ENCODE measurements at regions not wholly inside any gene's neighbourhood (a gene's known extent, or its start where the extent isn't known, plus 50 kb on each side); places are given as distances from the start of the nearest gene placed in this dataset.
"Not testable (repeated sequence)": the region's sequence is repeated elsewhere in the genome, so short reads cannot be mapped to it uniquely, and the experiment has no call there.

- no peak overlapping the region for H3K4me3 ChIP-seq (ENCODE audit: low read depth, low read length)
- no peak for TF ChIP-seq CTCF (IDR thresholded peaks at IDR 0.05; ENCODE audit: borderline replicate concordance, insufficient read depth, low read depth, low read length)
Observed at GRCh38 chr1:73452522-73452921, 745.5 kb downstream of the LRRIQ3 start.

GRCh38 chr1:73450668-73451067 lies 747.3 kb downstream of the LRRIQ3 start:
- H3K4me3 ChIP-seq (ENCODE audit: low read depth, low read length) = not testable (repeated sequence)

- H3K4me3 ChIP-seq (ENCODE audit: low read depth, low read length) = no peak overlapping the region
- TF ChIP-seq CTCF (IDR thresholded peaks at IDR 0.05; ENCODE audit: borderline replicate concordance, insufficient read depth, low read depth, low read length) = no peak
Observed at GRCh38 chr1:73411479-73411878, 786.5 kb downstream of the LRRIQ3 start.

GRCh38 chr1:73401666-73402065 lies 796.3 kb downstream of the LRRIQ3 start:
- TF ChIP-seq CTCF (IDR thresholded peaks at IDR 0.05; ENCODE audit: borderline replicate concordance, insufficient read depth, low read depth, low read length) = no peak
- no peak overlapping the region for H3K4me3 ChIP-seq (ENCODE audit: low read depth, low read length)

- TF ChIP-seq CTCF (IDR thresholded peaks at IDR 0.05; ENCODE audit: borderline replicate concordance, insufficient read depth, low read depth, low read length) = no peak
- no peak overlapping the region for H3K4me3 ChIP-seq (ENCODE audit: low read depth, low read length)
Observed at GRCh38 chr1:73382966-73383365, 815.0 kb downstream of the LRRIQ3 start.

GRCh38 chr1:73366734-73367413 lies 831.1 kb downstream of the LRRIQ3 start:
- H3K4me3 ChIP-seq (ENCODE audit: low read depth, low read length) = no peak overlapping the region
- TF ChIP-seq CTCF (IDR thresholded peaks at IDR 0.05; ENCODE audit: borderline replicate concordance, insufficient read depth, low read depth, low read length) = no peak

- TF ChIP-seq CTCF (IDR thresholded peaks at IDR 0.05; ENCODE audit: borderline replicate concordance, insufficient read depth, low read depth, low read length) = no peak
- no peak overlapping the region for H3K4me3 ChIP-seq (ENCODE audit: low read depth, low read length)
Observed at GRCh38 chr1:73359001-73359400, 839.0 kb downstream of the LRRIQ3 start.

All from GM12875 (cell line).